Kidney (tissue), 13 donors: ENCODE measurements at regions not wholly inside any gene's neighbourhood (a gene's known extent, or its start where the extent isn't known, plus 50 kb on each side); places are given as distances from the start of the nearest gene placed in this dataset.
A peak's percentile ranks its signal among the peaks of the same experiment; 100 is the strongest.

Experiments
- DNase-seq, 5 donors: peaks; one replicate each; pipeline ENCODE4 v3.0.0-alpha.2; 2013 to 2020
- FAIRE-seq: peaks from 2 replicates; lab custom pipeline; 2012; peaks lifted over from hg19 to GRCh38; lab: Jason Lieb, UNC
- H3K27ac ChIP-seq, 2 donors: one replicate each; pipeline ENCODE4 v1.7.0; 2013; ENCODE audit warnings: low read depth in 2 of 2, low read length in 2 of 2, inconsistent platforms in 1 of 2
- H3K27me3 ChIP-seq: one replicate; pipeline ENCODE4 v1.7.1; 2013; ENCODE audit warnings: low read length, inconsistent platforms; ENCODE audit not compliant: control insufficient read depth, insufficient read depth
- H3K36me3 ChIP-seq, 3 donors: one replicate each; pipeline versions ENCODE4 v1.7.0 to v1.7.1; 2013; ENCODE audit warnings: low read length in 3 of 3, control low read depth in 1 of 3, inconsistent platforms in 1 of 3; ENCODE audit not compliant: insufficient read depth in 3 of 3, control insufficient read depth in 2 of 3
- H3K4me1 ChIP-seq, 3 donors: one replicate each; pipeline versions ENCODE4 v1.7.0 to v1.7.1; 2013; ENCODE audit warnings: low read length in 3 of 3, inconsistent platforms in 1 of 3, low read depth in 1 of 3; ENCODE audit not compliant: control insufficient read depth in 2 of 3, insufficient read depth in 2 of 3
- H3K4me3 ChIP-seq, 3 donors: one replicate each; pipeline versions ENCODE4 v1.7.0 to v1.8.1; 2013; ENCODE audit warnings: low read length in 3 of 3, control low read depth in 1 of 3, inconsistent platforms in 1 of 3
- H3K9ac ChIP-seq, 3 donors: one replicate each; pipeline versions ENCODE4 v1.7.0 to v1.7.1; 2013; ENCODE audit warnings: low read length in 3 of 3, control low read depth in 1 of 3, inconsistent platforms in 1 of 3
- H3K9me3 ChIP-seq, 3 donors: one replicate each; pipeline versions ENCODE4 v1.7.0 to v1.7.1; 2013; ENCODE audit warnings: low read length in 3 of 3, control low read depth in 1 of 3, inconsistent platforms in 1 of 3; ENCODE audit not compliant: control insufficient read depth in 2 of 3, insufficient read depth in 1 of 3
- CTCF ChIP-seq: IDR thresholded peaks from 3 replicates; pipeline ENCODE4 v1.5.1; 2012; ENCODE audit warnings: mild to moderate bottlenecking, moderate library complexity, borderline replicate concordance; ENCODE audit not compliant: insufficient read depth; ENCODE audit errors: extremely low read depth
- intact Hi-C: fragments of 100-400 bp; cut with DNase I; formaldehyde crosslinking; loops from one replicate; pipeline ENCODE4 v1.11.1; 2022
- donor health status: control.
- donor health status: control.
- donor health status: control.
- donor health status: control.
- donor health status: control.
- donor health status: DM: yes; HTN: yes; CAD: no.
- donor health status: Normal renal cell carcinoma (clear cell type).

- intact Hi-C loops = no loop called here
- FAIRE-seq (no peak), DNase-seq (peak in 2 of 5 donors; percentile 60 to 64)
- Histone ChIP-seq H3K9ac (no peak overlapping the region), H3K36me3 (no peaks in the 10 kb centered on the region), H3K9me3 (no peaks in the 10 kb centered on the region), H3K27me3 (no peaks in the 10 kb centered on the region), H3K27ac (no peak overlapping the region), H3K4me3 (no peak overlapping the region), H3K4me1 (no peaks in the 10 kb centered on the region)
- TF ChIP-seq CTCF = no peak
These were observed 103.5 kb upstream of the COL5A1 start for GRCh38 chr9:134537951-134538641.

GRCh38 chr9:134538856-134539566 is 102.6 kb upstream of the COL5A1 start:
- Histone ChIP-seq H3K9me3 (no peaks in the 10 kb centered on the region), H3K36me3 (no peaks in the 10 kb centered on the region), H3K9ac (no peak overlapping the region), H3K4me3 (no peak overlapping the region), H3K4me1 (no peaks in the 10 kb centered on the region), H3K27me3 (no peaks in the 10 kb centered on the region), H3K27ac (no peak overlapping the region)
- no peak for TF ChIP-seq CTCF
- DNase-seq (peak in 1 of 5 donors; percentile 73), FAIRE-seq (no peak)
- intact Hi-C loops = no loop called here

GRCh38 chr9:134539586-134540194 is 101.9 kb upstream of the COL5A1 start:
- Histone ChIP-seq H3K4me3 (no peak overlapping the region), H3K9ac (no peak overlapping the region), H3K27me3 (no peaks in the 10 kb centered on the region), H3K4me1 (no peaks in the 10 kb centered on the region), H3K9me3 (no peaks in the 10 kb centered on the region), H3K27ac (no peak overlapping the region), H3K36me3 (no peaks in the 10 kb centered on the region)
- FAIRE-seq (no peak), DNase-seq (peak in 3 of 5 donors; percentile 38 to 92 (median 51))
- TF ChIP-seq CTCF = no peak
- intact Hi-C loops = no loop called here
